ENCODE measurements at regions not wholly inside any gene's neighbourhood (a gene's known extent, or its start where the extent isn't known, plus 50 kb on each side); places are given as distances from the start of the nearest gene placed in this dataset.
A peak's percentile ranks its signal among the peaks of the same experiment; 100 is the strongest.

GRCh38 chr11:116111546-116111945 is 607.3 kb upstream of the CADM1 start:
- Histone ChIP-seq H2BK5ac (ENCODE audit: low read length) (no peak overlapping the region), H3K4ac (ENCODE audit: low read length) (no peak overlapping the region), H4K91ac (ENCODE audit: low read depth, low read length, poor library complexity) (no peak overlapping the region), H3K14ac (ENCODE audit: low read length) (no peak overlapping the region), H2AK5ac (ENCODE audit: low read depth, low read length) (no peak overlapping the region), H3K27me3 (ENCODE audit: control insufficient read depth in 3 of 3, insufficient read depth in 3 of 3, low read depth in 1 of 3, low read length in 3 of 3) (no peaks in the 10 kb centered on the region), H3K9ac (ENCODE audit: low read depth, low read length, poor library complexity) (no peak overlapping the region), H3K4me1 (ENCODE audit: control insufficient read depth in 2 of 2, insufficient read depth in 1 of 2, low read depth in 1 of 2, low read length in 2 of 2) (peaks cover 0 to 13% of the 10 kb centered on the region in 2 donors), H3K9me3 (replicated peaks in 1 of 2; ENCODE audit: control insufficient read depth in 2 of 2, insufficient read depth in 1 of 2, low read depth in 1 of 2, low read length in 2 of 2) (peaks cover 6 to 8% of the 10 kb centered on the region in 2 donors), H3K36me3 (replicated peaks in 1 of 2; ENCODE audit: control insufficient read depth in 2 of 2, insufficient read depth in 2 of 2, low read length in 2 of 2) (no peaks in the 10 kb centered on the region), H3K4me3 (ENCODE audit: low read length in 2 of 2) (no peak overlapping the region), H3K4me2 (ENCODE audit: insufficient read depth, low read length, poor library complexity, severe bottlenecking) (no peak overlapping the region), H2BK120ac (ENCODE audit: low read depth, low read length) (no peak overlapping the region), H2BK15ac (ENCODE audit: low read length) (no peak overlapping the region), H2BK12ac (ENCODE audit: low read length) (no peak overlapping the region), H3K27ac (replicated peaks; ENCODE audit: low read length) (no peak overlapping the region), H3K18ac (ENCODE audit: low read length) (peak overlapping the region; percentile 32), H4K8ac (ENCODE audit: low read depth, low read length) (no peak overlapping the region), H3K23ac (ENCODE audit: low read depth, low read length, poor library complexity) (no peak overlapping the region), H2AFZ (ENCODE audit: low read length) (no peak overlapping the region), H3K79me1 (ENCODE audit: low read depth, low read length) (no peaks in the 10 kb centered on the region)
- DNase-seq (ENCODE audit: low spot score), result no peak
- WGBS, 2 donors (ENCODE audit: extremely low coverage in 2 of 2, insufficient read length in 2 of 2, insufficient replicate concordance in 1 of 2), result no CpG with 5 or more reads among the region's 3 CpGs

GRCh38 chr11:116110802-116111201 is 606.6 kb upstream of the CADM1 start:
- no peak overlapping the region for H3K18ac ChIP-seq (ENCODE audit: low read length)
- no peak overlapping the region for H2BK15ac ChIP-seq (ENCODE audit: low read length)
- H2AK5ac ChIP-seq (ENCODE audit: low read depth, low read length), result no peak overlapping the region
- H2AFZ ChIP-seq (ENCODE audit: low read length), result no peak overlapping the region
- no peak overlapping the region for H3K27ac ChIP-seq (replicated peaks; ENCODE audit: low read length)
- no peak overlapping the region for H3K14ac ChIP-seq (ENCODE audit: low read length)
- no peak overlapping the region for H2BK5ac ChIP-seq (ENCODE audit: low read length)
- no peak overlapping the region for H3K23ac ChIP-seq (ENCODE audit: low read depth, low read length, poor library complexity)
- H3K27me3 ChIP-seq (ENCODE audit: control insufficient read depth in 3 of 3, insufficient read depth in 3 of 3, low read depth in 1 of 3, low read length in 3 of 3), result no peaks in the 10 kb centered on the region
- H2BK120ac ChIP-seq (ENCODE audit: low read depth, low read length), result no peak overlapping the region
- DNase-seq (ENCODE audit: low spot score), result no peak
- no peak overlapping the region for H3K4ac ChIP-seq (ENCODE audit: low read length)
- H2BK12ac ChIP-seq (ENCODE audit: low read length), result no peak overlapping the region
- H4K91ac ChIP-seq (ENCODE audit: low read depth, low read length, poor library complexity), result no peak overlapping the region
- H3K9me3 ChIP-seq (replicated peaks in 1 of 2; ENCODE audit: control insufficient read depth in 2 of 2, insufficient read depth in 1 of 2, low read depth in 1 of 2, low read length in 2 of 2), result peaks cover 6 to 8% of the 10 kb centered on the region in 2 donors
- H3K36me3 ChIP-seq (replicated peaks in 1 of 2; ENCODE audit: control insufficient read depth in 2 of 2, insufficient read depth in 2 of 2, low read length in 2 of 2), result no peaks in the 10 kb centered on the region
- no peak overlapping the region for H3K9ac ChIP-seq (ENCODE audit: low read depth, low read length, poor library complexity)
- H3K4me3 ChIP-seq (ENCODE audit: low read length in 2 of 2), result no peak overlapping the region
- no peak overlapping the region for H3K4me2 ChIP-seq (ENCODE audit: insufficient read depth, low read length, poor library complexity, severe bottlenecking)
- no CpG with 5 or more reads among the region's 1 CpG for WGBS, 2 donors (ENCODE audit: extremely low coverage in 2 of 2, insufficient read length in 2 of 2, insufficient replicate concordance in 1 of 2)
- no peaks in the 10 kb centered on the region for H3K79me1 ChIP-seq (ENCODE audit: low read depth, low read length)
- peaks cover 0 to 13% of the 10 kb centered on the region in 2 donors for H3K4me1 ChIP-seq (ENCODE audit: control insufficient read depth in 2 of 2, insufficient read depth in 1 of 2, low read depth in 1 of 2, low read length in 2 of 2)
- H4K8ac ChIP-seq (ENCODE audit: low read depth, low read length), result no peak overlapping the region

GRCh38 chr11:116110356-116110755 is 606.1 kb upstream of the CADM1 start:
- Histone ChIP-seq H3K4me2 (ENCODE audit: insufficient read depth, low read length, poor library complexity, severe bottlenecking) (no peak overlapping the region), H2AFZ (ENCODE audit: low read length) (no peak overlapping the region), H3K27ac (replicated peaks; ENCODE audit: low read length) (no peak overlapping the region), H2AK5ac (ENCODE audit: low read depth, low read length) (no peak overlapping the region), H4K8ac (ENCODE audit: low read depth, low read length) (no peak overlapping the region), H3K9me3 (replicated peaks in 1 of 2; ENCODE audit: control insufficient read depth in 2 of 2, insufficient read depth in 1 of 2, low read depth in 1 of 2, low read length in 2 of 2) (peaks cover 6 to 8% of the 10 kb centered on the region in 2 donors), H3K9ac (ENCODE audit: low read depth, low read length, poor library complexity) (no peak overlapping the region), H3K79me1 (ENCODE audit: low read depth, low read length) (no peaks in the 10 kb centered on the region), H2BK120ac (ENCODE audit: low read depth, low read length) (no peak overlapping the region), H4K91ac (ENCODE audit: low read depth, low read length, poor library complexity) (no peak overlapping the region), H3K4me1 (ENCODE audit: control insufficient read depth in 2 of 2, insufficient read depth in 1 of 2, low read depth in 1 of 2, low read length in 2 of 2) (peaks cover 0 to 13% of the 10 kb centered on the region in 2 donors), H3K14ac (ENCODE audit: low read length) (no peak overlapping the region), H3K4me3 (ENCODE audit: low read length in 2 of 2) (no peak overlapping the region), H3K36me3 (replicated peaks in 1 of 2; ENCODE audit: control insufficient read depth in 2 of 2, insufficient read depth in 2 of 2, low read length in 2 of 2) (no peaks in the 10 kb centered on the region), H2BK15ac (ENCODE audit: low read length) (no peak overlapping the region), H2BK12ac (ENCODE audit: low read length) (no peak overlapping the region), H3K18ac (ENCODE audit: low read length) (no peak overlapping the region), H3K23ac (ENCODE audit: low read depth, low read length, poor library complexity) (no peak overlapping the region), H2BK5ac (ENCODE audit: low read length) (no peak overlapping the region), H3K27me3 (ENCODE audit: control insufficient read depth in 3 of 3, insufficient read depth in 3 of 3, low read depth in 1 of 3, low read length in 3 of 3) (no peaks in the 10 kb centered on the region), H3K4ac (ENCODE audit: low read length) (no peak overlapping the region)
- WGBS, 2 donors (ENCODE audit: extremely low coverage in 2 of 2, insufficient read length in 2 of 2, insufficient replicate concordance in 1 of 2), result no CpG with 5 or more reads among the region's 1 CpG
- DNase-seq (ENCODE audit: low spot score), result no peak

GRCh38 chr11:116109228-116109627 is 605.0 kb upstream of the CADM1 start:
- H2BK120ac ChIP-seq (ENCODE audit: low read depth, low read length), result no peak overlapping the region
- no peaks in the 10 kb centered on the region for H3K79me1 ChIP-seq (ENCODE audit: low read depth, low read length)
- no peak overlapping the region for H2AK5ac ChIP-seq (ENCODE audit: low read depth, low read length)
- H3K27ac ChIP-seq (replicated peaks; ENCODE audit: low read length), result no peak overlapping the region
- no CpG with 5 or more reads among the region's 5 CpGs for WGBS, 2 donors (ENCODE audit: extremely low coverage in 2 of 2, insufficient read length in 2 of 2, insufficient replicate concordance in 1 of 2)
- no peak overlapping the region for H2AFZ ChIP-seq (ENCODE audit: low read length)
- H2BK5ac ChIP-seq (ENCODE audit: low read length), result no peak overlapping the region
- H3K14ac ChIP-seq (ENCODE audit: low read length), result no peak overlapping the region
- H4K8ac ChIP-seq (ENCODE audit: low read depth, low read length), result no peak overlapping the region
- H3K9me3 ChIP-seq (replicated peaks in 1 of 2; ENCODE audit: control insufficient read depth in 2 of 2, insufficient read depth in 1 of 2, low read depth in 1 of 2, low read length in 2 of 2), result peaks cover 6 to 8% of the 10 kb centered on the region in 2 donors
- H3K9ac ChIP-seq (ENCODE audit: low read depth, low read length, poor library complexity), result no peak overlapping the region
- no peaks in the 10 kb centered on the region for H3K27me3 ChIP-seq (ENCODE audit: control insufficient read depth in 3 of 3, insufficient read depth in 3 of 3, low read depth in 1 of 3, low read length in 3 of 3)
- no peak overlapping the region for H3K4me2 ChIP-seq (ENCODE audit: insufficient read depth, low read length, poor library complexity, severe bottlenecking)
- no peak overlapping the region for H3K23ac ChIP-seq (ENCODE audit: low read depth, low read length, poor library complexity)
- no peak overlapping the region for H2BK15ac ChIP-seq (ENCODE audit: low read length)
- H4K91ac ChIP-seq (ENCODE audit: low read depth, low read length, poor library complexity), result no peak overlapping the region
- H3K18ac ChIP-seq (ENCODE audit: low read length), result no peak overlapping the region
- H2BK12ac ChIP-seq (ENCODE audit: low read length), result no peak overlapping the region
- H3K4ac ChIP-seq (ENCODE audit: low read length), result no peak overlapping the region
- DNase-seq (ENCODE audit: low spot score), result no peak
- peaks cover 0 to 10% of the 10 kb centered on the region in 2 donors for H3K4me1 ChIP-seq (ENCODE audit: control insufficient read depth in 2 of 2, insufficient read depth in 1 of 2, low read depth in 1 of 2, low read length in 2 of 2)
- no peak overlapping the region for H3K4me3 ChIP-seq (ENCODE audit: low read length in 2 of 2)
- H3K36me3 ChIP-seq (replicated peaks in 1 of 2; ENCODE audit: control insufficient read depth in 2 of 2, insufficient read depth in 2 of 2, low read length in 2 of 2), result no peaks in the 10 kb centered on the region

Data from neuronal stem cell (in vitro differentiated cells).